ENCODE measurements at regions not wholly inside any gene's neighbourhood (a gene's known extent, or its start where the extent isn't known, plus 50 kb on each side); places are given as distances from the start of the nearest gene placed in this dataset.
"Not testable (repeated sequence)": the region's sequence is repeated elsewhere in the genome, so short reads cannot be mapped to it uniquely, and the experiment has no call there.

DNA sequence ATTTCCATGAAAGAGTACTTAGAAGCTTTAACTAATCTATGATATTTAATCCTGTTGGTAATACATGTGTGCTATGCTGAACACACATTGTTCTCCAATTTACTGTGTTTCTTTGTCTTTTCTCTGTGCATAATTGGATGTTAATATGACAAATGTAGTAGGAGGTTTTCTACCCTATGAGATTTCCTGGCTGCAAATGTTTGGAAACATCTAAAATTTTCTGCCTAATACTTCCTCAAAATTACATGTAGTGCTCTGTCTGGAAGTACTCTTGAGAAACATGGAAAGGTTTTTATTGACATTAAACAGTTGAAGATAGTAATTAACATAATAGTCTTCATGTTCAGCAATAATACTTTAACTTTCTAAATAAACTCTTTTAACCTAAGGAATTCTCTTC is 213.0 kb downstream of the KITLG start:
- TF ChIP-seq, protein P1, sequence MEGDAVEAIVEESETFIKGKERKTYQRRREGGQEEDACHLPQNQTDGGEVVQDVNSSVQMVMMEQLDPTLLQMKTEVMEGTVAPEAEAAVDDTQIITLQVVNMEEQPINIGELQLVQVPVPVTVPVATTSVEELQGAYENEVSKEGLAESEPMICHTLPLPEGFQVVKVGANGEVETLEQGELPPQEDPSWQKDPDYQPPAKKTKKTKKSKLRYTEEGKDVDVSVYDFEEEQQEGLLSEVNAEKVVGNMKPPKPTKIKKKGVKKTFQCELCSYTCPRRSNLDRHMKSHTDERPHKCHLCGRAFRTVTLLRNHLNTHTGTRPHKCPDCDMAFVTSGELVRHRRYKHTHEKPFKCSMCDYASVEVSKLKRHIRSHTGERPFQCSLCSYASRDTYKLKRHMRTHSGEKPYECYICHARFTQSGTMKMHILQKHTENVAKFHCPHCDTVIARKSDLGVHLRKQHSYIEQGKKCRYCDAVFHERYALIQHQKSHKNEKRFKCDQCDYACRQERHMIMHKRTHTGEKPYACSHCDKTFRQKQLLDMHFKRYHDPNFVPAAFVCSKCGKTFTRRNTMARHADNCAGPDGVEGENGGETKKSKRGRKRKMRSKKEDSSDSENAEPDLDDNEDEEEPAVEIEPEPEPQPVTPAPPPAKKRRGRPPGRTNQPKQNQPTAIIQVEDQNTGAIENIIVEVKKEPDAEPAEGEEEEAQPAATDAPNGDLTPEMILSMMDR (IDR thresholded peaks at IDR 0.05; ENCODE audit: control insufficient read depth, insufficient read depth, low read depth, low read length, missing control alignments): no peak
- no peak for DNase-seq (ENCODE audit: low read depth)
- no peak overlapping the region for H3K4me3 ChIP-seq (ENCODE audit: control insufficient read depth, low read depth, low read length)

DNA sequence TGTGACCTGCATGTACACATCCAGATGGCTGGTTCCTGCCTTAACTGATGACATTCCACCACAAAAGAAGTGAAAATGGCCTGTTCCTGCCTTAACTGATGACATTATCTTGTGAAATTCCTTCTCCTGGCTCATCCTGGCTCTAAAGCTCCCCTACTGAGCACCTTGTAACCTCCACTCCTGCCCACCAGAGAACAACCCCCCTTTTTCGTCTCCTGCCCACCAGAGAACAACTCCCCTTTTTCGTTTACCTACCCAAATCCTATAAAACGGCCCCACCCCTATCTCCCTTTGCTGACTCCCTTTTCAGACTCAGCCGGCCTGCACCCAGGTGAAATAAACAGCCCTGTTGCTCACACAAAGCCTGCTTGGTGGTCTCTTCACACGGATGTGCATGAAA is 212.2 kb downstream of the KITLG start:
- not testable (repeated sequence) for H3K4me3 ChIP-seq (ENCODE audit: control insufficient read depth, low read depth, low read length); DNase-seq (ENCODE audit: low read depth)

DNA sequence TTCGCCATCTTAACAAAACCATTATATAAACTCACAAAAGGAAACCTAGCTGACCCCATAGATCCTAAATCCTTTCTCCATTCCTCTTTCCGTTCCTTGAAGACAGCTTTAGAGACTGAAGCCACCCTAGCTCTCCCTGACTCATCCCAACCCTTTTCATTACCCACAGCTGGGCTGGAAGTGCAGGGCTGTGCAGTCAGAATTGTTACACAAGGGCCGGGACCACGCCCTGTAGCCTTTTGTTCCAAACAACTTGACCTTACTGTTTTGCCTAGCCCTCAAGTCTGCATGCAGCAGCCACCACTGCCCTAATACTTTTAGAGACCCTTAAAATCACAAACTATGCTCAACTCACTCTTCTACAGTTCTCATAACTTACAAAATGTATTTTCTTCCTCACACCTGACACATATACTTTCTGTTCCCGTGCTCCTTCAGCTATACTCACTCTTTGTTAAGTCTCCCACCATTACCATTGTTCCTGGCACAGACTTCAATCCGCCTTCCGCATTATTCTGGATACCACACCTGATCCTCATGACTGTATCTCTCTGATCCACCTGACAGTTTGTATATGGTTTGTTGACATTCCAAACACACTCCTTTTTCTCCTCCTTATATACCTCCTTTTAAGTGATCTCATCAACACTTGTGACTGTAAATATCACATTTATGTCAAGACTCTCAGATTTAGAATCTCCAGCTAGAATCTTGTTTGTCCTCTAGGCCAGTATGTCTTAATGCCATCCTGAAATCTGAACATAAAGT is 208.7 kb downstream of the KITLG start:
- H3K4me3 ChIP-seq (ENCODE audit: control insufficient read depth, low read depth, low read length): no peak overlapping the region
- TF ChIP-seq, protein P1 (IDR thresholded peaks at IDR 0.05; ENCODE audit: control insufficient read depth, insufficient read depth, low read depth, low read length, missing control alignments): no peak
- peak; percentile 13 for DNase-seq (ENCODE audit: low read depth)

DNA sequence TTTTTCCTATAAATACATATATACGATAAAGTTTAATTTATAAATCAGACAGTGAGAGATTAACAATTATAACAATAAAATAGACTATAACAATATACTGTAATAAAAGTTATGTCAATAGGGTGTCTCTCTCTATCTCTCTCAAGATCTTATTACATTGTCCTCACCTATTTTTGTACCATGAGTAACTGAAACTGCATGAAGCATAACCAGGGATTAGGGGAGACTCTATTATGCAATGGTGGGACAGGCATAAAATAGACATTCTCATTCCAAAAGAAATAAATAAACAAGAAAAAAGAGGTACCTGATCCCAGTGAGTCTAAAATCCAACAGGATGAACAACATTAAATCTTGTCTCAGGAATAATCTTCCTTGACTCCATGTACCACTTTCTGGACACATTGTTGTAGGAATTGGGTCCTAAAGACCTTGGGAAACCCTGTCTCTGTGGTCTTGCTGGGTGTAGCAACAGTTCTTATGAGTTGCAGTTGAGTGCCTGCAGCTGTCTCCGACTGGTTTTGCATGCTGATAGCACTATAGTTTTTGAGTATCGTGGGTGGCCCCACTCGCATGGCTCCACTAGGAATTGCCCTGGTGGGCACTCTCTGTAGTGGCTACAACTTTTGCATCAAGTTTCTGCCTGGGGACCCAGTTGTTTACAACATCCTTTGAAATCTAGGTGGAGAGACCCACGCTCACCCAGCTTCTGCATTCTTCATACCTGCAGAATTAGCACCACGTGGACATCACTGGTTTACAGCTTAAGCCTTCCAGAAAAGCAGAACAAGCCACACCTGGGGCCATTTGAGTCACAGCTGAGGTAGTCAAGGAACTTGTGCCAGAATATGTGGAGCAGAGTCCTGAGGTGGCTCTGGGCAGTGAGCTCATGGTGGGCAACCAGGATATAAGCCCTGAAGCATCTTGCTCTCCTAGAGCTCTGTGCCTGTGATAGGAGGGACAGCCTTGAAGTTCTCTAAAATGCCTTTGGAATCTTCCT is 204.7 kb downstream of the KITLG start:
- DNase-seq (ENCODE audit: low read depth): no peak
- TF ChIP-seq, protein P1 (IDR thresholded peaks at IDR 0.05; ENCODE audit: control insufficient read depth, insufficient read depth, low read depth, low read length, missing control alignments): no peak
- H3K4me3 ChIP-seq (ENCODE audit: control insufficient read depth, low read depth, low read length): no peak overlapping the region

DNA sequence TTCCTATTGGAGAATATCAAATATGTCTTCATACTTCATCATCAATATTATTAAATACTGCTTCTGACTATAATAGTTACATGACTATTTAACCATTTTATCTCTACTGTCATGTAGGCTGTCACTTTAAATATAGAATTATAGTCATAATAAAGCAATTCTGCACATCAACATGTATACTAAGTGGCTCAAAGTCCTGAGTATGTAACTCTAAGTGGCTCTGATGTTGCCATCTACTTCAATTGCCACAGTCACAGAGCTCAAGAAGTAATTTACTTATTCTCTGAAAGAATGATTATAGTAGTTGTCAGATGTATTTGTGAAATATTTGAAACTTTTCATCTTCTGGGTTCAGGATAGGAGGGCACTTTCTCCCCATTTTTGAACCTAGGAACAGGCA is 202.3 kb downstream of the KITLG start:
- no peak overlapping the region for H3K4me3 ChIP-seq (ENCODE audit: control insufficient read depth, low read depth, low read length)
- DNase-seq (ENCODE audit: low read depth): no peak
- TF ChIP-seq, protein P1 (IDR thresholded peaks at IDR 0.05; ENCODE audit: control insufficient read depth, insufficient read depth, low read depth, low read length, missing control alignments): no peak

DNA sequence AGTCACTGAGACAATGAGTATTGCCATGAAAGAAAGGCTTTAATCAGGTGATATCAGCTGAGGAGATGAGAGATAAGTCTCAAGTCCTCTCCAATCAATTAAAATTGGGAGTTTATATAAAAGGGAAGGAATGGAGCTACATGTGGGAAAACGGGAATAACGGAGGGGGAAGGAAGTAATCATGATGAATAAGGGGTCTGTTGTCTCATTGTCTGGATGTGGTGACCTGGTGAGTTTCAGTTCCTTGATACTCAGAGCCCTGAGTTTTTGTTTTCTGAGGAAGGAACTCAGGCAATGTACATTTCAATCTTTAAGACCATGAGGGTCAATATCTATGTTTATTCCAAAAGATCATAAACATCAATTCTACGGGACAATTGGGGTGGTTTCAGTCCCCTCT is 198.8 kb downstream of the KITLG start:
- TF ChIP-seq, protein P1 (IDR thresholded peaks at IDR 0.05; ENCODE audit: control insufficient read depth, insufficient read depth, low read depth, low read length, missing control alignments): no peak
- DNase-seq (ENCODE audit: low read depth): no peak
- H3K4me3 ChIP-seq (ENCODE audit: control insufficient read depth, low read depth, low read length): no peak overlapping the region

DNA sequence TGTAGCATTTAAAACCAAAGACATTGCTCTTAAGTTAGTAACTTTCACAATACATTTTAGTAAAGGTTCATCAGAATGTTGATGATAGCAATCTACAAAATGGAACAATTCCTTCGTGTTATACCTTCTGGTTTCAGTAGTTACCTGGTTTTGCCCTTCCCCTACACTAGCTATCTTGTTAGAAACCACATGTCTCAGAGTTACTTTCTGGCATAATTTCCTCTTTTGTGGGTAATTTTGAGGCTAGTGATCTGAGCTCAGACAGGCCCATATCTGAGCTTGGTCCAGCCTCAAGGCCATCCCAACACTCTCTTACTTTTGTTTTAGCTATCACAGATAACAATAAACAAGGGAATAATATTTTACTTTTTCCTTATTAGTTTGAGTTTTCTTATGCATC is 196.9 kb downstream of the KITLG start:
- TF ChIP-seq, protein P1 (IDR thresholded peaks at IDR 0.05; ENCODE audit: control insufficient read depth, insufficient read depth, low read depth, low read length, missing control alignments): no peak
- DNase-seq (ENCODE audit: low read depth): no peak
- H3K4me3 ChIP-seq (ENCODE audit: control insufficient read depth, low read depth, low read length): no peak overlapping the region
